ENCODE measurements at regions not wholly inside any gene's neighbourhood (a gene's known extent, or its start where the extent isn't known, plus 50 kb on each side); places are given as distances from the start of the nearest gene placed in this dataset.

- no peak for DNase-seq (ENCODE audit: low spot score)
These were observed 505.5 kb downstream of the GALR1 start for GRCh38 chr18:77755187-77755586.

DNA sequence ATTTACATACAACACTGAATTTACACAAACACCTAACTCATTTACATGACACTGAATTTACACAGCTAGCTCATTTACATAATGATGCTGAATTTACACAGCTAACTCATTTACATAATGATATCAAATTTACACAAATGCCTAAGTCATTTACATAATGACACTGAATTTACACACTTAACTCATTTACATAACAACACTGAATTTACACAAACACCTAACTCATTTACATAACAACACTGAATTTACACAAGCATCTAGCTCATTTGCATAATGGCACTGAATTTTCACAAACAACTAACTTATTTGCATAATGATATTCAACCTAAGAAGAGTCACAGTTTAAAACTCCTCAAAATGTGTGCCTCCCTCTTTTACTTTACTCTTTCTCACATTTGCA is 511.7 kb downstream of the GALR1 start:
- no peak for DNase-seq (ENCODE audit: low spot score)

DNA sequence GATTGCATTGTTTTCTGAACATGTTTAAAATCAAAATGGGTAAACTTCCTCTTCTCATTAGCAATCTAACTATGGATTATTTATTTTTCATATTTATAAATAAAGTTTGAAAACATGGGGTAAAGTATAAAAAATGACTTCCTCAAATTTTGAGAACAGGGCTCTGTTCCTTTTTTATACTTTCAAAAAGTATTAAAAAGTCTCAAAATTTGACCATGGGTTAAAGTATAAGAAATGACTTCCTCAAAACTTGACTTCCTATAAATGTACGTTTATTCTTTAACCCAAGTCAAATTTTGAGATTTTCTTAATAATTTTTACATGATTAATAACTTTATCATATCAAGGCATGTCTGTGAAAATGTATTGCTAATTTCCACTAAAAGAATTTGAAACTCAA is 512.4 kb downstream of the GALR1 start:
- no peak for DNase-seq (ENCODE audit: low spot score)

- no peak for DNase-seq (ENCODE audit: low spot score)
These were observed 513.0 kb downstream of the GALR1 start for GRCh38 chr18:77762642-77763041.

GRCh38 chr18:77763530-77764145 is 514.0 kb downstream of the GALR1 start:
- no peak for DNase-seq (ENCODE audit: low spot score)

- no peak for DNase-seq (ENCODE audit: low spot score)
These were observed 515.8 kb downstream of the GALR1 start for GRCh38 chr18:77765468-77765867.

GRCh38 chr18:77766421-77766820 is 516.8 kb downstream of the GALR1 start:
- no peak for DNase-seq (ENCODE audit: low spot score)

GRCh38 chr18:77772177-77772576 is 522.5 kb downstream of the GALR1 start:
- DNase-seq (ENCODE audit: low spot score): no peak

DNA sequence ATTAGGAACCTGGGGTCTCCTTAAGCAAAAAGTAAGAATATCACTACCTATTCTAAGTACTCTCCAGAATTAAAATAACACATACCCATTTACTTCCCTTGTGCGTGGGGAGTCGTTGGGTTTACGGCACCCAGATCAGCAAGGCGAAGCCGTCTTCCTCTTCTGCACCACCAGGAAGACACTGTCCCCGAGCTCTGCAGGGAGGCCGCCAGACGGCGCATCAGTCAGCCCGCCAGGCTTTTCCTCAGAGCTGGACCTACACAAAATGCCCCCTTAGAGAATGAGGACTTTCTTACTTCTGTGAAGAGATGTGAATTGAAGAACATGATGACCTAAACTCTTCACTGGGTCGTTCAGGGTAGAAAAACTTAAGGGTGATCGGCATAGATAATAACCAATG is 526.5 kb downstream of the GALR1 start:
- DNase-seq (ENCODE audit: low spot score): no peak

GRCh38 chr18:77777163-77777562 is 527.5 kb downstream of the GALR1 start:
- no peak for DNase-seq (ENCODE audit: low spot score)

DNA sequence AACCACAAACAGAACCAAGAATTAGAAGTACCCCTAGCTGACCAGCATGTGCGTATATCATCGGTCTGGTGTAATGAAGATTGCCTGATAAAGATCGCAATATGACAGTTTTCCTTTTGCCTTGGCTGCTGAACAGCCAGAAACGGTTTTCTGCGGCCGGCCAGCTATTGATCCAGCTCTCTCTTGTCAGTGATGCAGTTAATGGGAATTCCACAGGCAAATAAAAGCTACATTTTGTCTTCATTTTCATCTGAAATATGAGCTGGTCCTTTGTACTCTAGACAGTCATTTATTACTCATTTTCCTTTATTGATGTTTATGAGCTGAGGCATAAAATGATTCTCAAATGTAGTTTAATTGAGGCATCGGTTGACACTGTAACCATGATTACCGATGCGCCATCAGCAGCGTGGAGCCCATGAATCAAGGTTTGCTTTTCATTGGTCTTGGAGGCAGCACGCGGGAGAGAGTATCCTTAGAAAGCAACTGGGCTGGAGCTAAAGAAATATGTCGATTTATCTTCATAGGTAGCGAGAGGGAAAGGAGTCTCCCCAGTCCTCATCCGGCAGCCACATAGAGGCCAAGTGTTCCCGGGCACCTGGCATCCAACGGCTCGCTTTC is 535.2 kb downstream of the GALR1 start:
- DNase-seq (ENCODE audit: low spot score): no peak

DNA sequence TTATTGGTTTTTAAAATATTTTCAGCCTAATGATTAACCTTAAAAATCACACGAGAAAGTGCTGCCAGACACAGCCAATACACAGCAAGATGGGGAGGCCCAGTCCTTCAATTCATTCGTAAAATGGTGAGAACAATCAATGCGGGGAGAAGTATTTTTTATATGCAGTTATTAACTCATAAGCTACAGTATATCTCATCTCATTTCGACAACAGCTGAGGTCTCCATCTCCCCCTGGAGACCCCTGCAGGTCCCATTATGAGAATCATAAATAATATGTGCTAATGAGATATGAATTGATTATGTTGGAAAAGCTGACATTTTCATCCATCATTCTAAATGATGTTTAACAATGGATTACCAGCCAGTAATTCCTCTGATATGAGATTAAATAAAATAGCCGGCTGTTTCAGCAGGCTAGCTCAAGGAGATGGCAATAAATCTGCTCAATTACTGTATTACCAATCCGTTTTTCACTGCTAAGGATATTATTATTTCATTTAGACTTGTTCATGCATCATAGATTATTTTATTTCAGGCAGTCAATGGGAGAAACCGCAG is 535.8 kb downstream of the GALR1 start:
- no peak for DNase-seq (ENCODE audit: low spot score)

GRCh38 chr18:77803024-77803423 is 553.4 kb downstream of the GALR1 start:
- DNase-seq (ENCODE audit: low spot score): no peak

- no peak for DNase-seq (ENCODE audit: low spot score)
These were observed 554.7 kb downstream of the GALR1 start for GRCh38 chr18:77804382-77804781.

- DNase-seq (ENCODE audit: low spot score): no peak
These were observed 558.0 kb downstream of the GALR1 start for GRCh38 chr18:77807650-77808049.

DNA sequence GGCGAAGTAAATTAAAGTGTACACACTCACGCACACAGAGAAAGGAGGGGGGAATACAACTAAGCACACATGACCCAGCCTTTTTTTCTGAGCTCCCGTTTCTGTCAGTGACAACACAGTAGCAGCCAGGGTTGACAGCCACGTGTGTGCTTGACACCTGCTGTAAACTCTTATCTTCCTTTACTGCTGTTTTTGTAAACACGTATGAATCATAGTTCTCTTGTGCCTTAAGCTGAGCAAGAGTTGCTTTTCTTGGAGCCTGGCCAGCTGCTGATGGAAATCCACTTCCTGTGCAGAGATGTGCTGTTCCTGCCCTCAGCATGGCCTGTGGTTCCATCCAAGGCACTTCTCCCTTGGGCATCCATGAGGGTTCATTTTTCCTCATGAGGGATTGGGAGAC is 561.9 kb downstream of the GALR1 start:
- DNase-seq (ENCODE audit: low spot score): no peak

DNA sequence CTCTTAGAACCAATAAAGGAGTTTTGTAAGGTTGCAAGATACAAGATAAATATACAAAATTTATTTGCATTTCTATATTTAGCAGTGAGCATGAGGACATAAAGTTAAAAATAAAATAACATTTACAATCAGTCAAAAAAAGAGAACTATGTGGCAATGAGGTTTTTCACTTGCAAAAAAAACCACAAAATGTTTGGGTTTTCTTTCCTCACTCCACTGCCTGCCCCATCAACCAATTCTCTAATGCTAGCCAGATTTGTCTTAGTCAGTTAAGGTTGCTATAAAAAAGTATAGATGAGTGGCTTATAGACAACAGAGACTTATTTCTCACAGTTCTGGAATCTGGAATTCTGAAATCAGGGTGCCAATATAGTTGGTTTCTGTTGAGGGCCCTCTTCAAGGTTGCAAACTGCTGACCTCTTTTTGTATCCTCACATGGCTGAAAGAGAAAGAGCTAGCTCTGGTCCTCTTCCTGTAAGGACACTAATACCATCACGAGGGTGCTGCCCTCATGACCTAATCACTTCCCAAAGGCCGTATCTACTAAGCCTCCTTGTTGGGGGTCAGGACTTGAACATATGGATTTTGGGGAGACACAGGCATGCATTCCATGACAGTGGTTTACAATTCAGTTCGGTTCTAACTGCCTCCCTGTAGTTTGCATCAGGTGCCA is 566.2 kb downstream of the GALR1 start:
- DNase-seq (ENCODE audit: low spot score): no peak

DNA sequence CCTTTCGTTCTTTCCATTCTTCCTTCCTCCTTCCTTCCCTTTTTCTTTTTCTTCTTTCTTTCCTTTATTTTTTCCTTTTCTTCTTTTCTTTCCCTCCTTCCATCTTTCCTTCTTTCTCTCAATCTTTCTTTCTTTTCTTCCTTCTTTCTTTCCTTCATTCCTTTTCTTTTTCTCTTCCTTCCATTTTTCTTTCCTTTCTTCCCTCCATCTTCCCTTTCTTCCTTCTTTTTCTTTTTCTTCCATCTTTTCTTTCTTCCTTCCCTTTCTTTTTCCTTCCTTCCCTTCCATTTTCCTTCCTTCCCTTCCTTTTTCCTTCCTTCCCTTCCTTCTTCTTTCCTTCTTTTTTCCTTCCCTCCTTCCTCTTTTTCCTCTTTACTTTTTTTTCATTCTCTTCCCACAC is 568.7 kb downstream of the GALR1 start:
- DNase-seq (ENCODE audit: low spot score): no peak

- no peak for DNase-seq (ENCODE audit: low spot score)
These were observed 570.8 kb downstream of the GALR1 start for GRCh38 chr18:77820472-77820871.

- no peak for DNase-seq (ENCODE audit: low spot score)
These were observed 572.2 kb downstream of the GALR1 start for GRCh38 chr18:77821892-77822291.

- no peak for DNase-seq (ENCODE audit: low spot score)
These were observed 573.0 kb downstream of the GALR1 start for GRCh38 chr18:77822632-77823031.

DNA sequence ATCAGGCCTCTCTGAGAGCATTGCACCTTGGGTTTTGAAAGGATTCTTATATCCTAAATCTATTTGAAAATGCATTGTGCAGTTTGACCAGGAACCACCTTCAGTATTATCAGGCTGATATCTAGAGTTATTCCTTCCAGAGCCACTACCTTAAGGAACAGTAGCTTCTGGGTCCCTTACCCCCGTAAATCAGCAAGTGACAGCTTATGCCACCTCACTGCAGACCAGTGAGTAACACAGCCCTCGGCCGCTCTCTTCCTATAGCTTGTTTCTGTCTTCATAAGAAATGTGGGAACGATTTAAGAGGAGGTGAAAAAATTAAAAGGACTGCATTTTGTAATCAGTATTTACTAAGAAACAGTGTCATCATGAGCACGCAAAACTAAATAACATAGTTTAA is 584.2 kb downstream of the GALR1 start:
- no peak for DNase-seq (ENCODE audit: low spot score)

DNA sequence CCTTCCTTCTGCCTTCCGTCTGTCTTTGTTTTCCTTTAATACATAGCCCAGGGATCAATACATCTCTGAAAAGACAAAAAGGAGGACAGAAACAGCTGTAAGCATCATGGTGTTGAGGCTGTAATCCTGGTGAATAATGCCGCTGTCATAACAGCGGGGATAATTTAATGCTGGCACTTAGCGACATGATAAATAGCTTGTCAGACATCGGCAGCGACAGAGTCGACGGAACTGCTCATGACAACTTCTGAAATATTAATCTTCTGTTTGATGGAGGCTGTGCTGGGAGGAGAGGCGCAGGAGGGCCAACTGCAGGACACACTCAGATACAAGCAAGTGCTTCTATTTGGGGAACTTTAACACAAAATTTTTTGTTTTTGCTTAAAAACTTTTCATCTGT is 602.2 kb downstream of the GALR1 start:
- DNase-seq (ENCODE audit: low spot score): no peak

Measured in germinal center (tissue), 1 donor.